Neural progenitor cell (in vitro differentiated cells): ENCODE measurements at regions not wholly inside any gene's neighbourhood (a gene's known extent, or its start where the extent isn't known, plus 50 kb on each side); places are given as distances from the start of the nearest gene placed in this dataset.

Source experiments
- DNase-seq: peaks from one replicate; pipeline ENCODE4 v3.0.0-alpha.2; 2016; ENCODE audit warnings: low spot score
- H2AFZ ChIP-seq: fragments of 200-600 bp; sonication (generic); replicated peaks from 2 replicates; pipeline ENCODE4 v1.6.1; 2016; ENCODE audit warnings: antibody characterized with exemption
- H3F3A ChIP-seq: fragments of 200-600 bp; sonication (generic); 2 replicates; pipeline ENCODE4 v1.6.1; 2016; ENCODE audit warnings: antibody characterized with exemption, low read depth
- H3K27ac ChIP-seq: fragments of 200-600 bp; sonication (generic); 2 replicates; pipeline ENCODE4 v1.5.1; 2016; ENCODE audit warnings: mild to moderate bottlenecking
- H3K27me3 ChIP-seq: fragments of 200-600 bp; sonication (generic); 2 replicates; pipeline ENCODE4 v1.6.1; 2016; ENCODE audit warnings: mild to moderate bottlenecking, moderate library complexity
- H3K36me3 ChIP-seq: fragments of 200-600 bp; sonication (generic); 2 replicates; pipeline ENCODE4 v1.5.1; 2016
- H3K4me1 ChIP-seq: fragments of 200-600 bp; sonication (generic); 2 replicates; pipeline ENCODE4 v1.6.1; 2016; ENCODE audit warnings: mixed run types
- H3K4me2 ChIP-seq: fragments of 200-600 bp; sonication (generic); 2 replicates; pipeline ENCODE4 v1.6.1; 2016
- H3K4me3 ChIP-seq: fragments of 200-600 bp; sonication (generic); 2 replicates; pipeline ENCODE4 v1.5.1; 2016
- H3K79me2 ChIP-seq: fragments of 200-600 bp; sonication (generic); 2 replicates; pipeline ENCODE4 v1.6.1; 2016; ENCODE audit warnings: low read depth
- H3K9ac ChIP-seq: fragments of 200-600 bp; sonication (generic); 2 replicates; pipeline ENCODE4 v1.6.1; 2016
- H3K9me3 ChIP-seq: fragments of 200-600 bp; sonication (generic); 2 replicates; pipeline ENCODE4 v1.5.1; 2016; ENCODE audit warnings: low read depth
- H4K20me1 ChIP-seq: fragments of 200-600 bp; sonication (generic); 2 replicates; pipeline ENCODE4 v1.6.1; 2016; ENCODE audit warnings: low read depth
- H3K27ac Mint-ChIP-seq: 3 replicates; pipeline ENCODE4 v1.8.0; 2021; ENCODE audit warnings: mixed read lengths
- H3K27me3 Mint-ChIP-seq: 2 replicates; pipeline ENCODE4 v1.8.0; 2022; ENCODE audit warnings: low read depth, mild to moderate bottlenecking, inconsistent platforms, moderate library complexity, mixed read lengths; ENCODE audit not compliant: insufficient read depth
- H3K36me3 Mint-ChIP-seq: 3 replicates; pipeline ENCODE4 v1.8.0; 2021; ENCODE audit warnings: mixed read lengths
- H3K4me1 Mint-ChIP-seq: 3 replicates; pipeline ENCODE4 v1.8.0; 2021; ENCODE audit warnings: mixed read lengths
- H3K4me3 Mint-ChIP-seq: 3 replicates; pipeline ENCODE4 v1.8.0; 2021; ENCODE audit warnings: mild to moderate bottlenecking, moderate library complexity, mixed read lengths
- H3K9me3 Mint-ChIP-seq: 3 replicates; pipeline ENCODE4 v1.8.0; 2020; ENCODE audit warnings: mixed read lengths
- EZH2 ChIP-seq: fragments of 200-600 bp; sonication (generic); IDR thresholded peaks from 2 replicates; pipeline ENCODE4 v1.6.1; 2017; ENCODE audit warnings: antibody characterized with exemption, mild to moderate bottlenecking, moderate library complexity
- EZH2phosphoT487 ChIP-seq: fragments of 200-600 bp; sonication (generic); IDR thresholded peaks from 2 replicates; pipeline ENCODE4 v1.6.1; 2017; ENCODE audit warnings: antibody characterized with exemption
- TF ChIP-seq, protein P1 (sequence below): fragments of 200-600 bp; sonication (generic); IDR thresholded peaks from 2 replicates; pipeline ENCODE4 v1.5.1; 2017; ENCODE audit warnings: antibody characterized with exemption, mild to moderate bottlenecking

DNA sequence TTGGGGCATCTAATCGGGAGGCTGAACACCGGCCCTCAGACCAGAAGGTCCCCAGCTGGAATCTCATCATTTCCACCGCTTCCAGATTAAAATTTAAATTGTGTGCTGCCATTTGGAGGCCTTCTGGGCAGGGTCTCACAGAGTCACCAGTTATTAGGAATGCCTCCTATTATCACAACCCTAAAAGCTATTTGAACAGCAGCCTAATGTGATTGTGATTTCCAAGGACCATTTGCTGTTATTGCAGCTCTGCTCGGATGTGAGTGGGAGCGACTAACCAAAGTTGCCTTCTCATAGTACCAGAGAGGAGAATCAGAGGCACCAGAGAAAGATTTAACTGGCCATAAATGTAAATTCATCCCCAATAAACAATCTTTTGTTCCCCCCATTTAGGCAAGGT, 277.3 kb downstream of the RNF144B start:
- H3K27me3 Mint-ChIP-seq = no peaks in the 10 kb centered on the region
- peaks cover 10% of the 10 kb centered on the region for H3K4me1 Mint-ChIP-seq
- H3F3A ChIP-seq = no peaks in the 10 kb centered on the region

GRCh38 chr6:18667612-18668011, 280.5 kb downstream of the RNF144B start:
- no peak overlapping the region for H3K27ac Mint-ChIP-seq
- Histone ChIP-seq H3K79me2 (no peaks in the 10 kb centered on the region), H3K9ac (no peak overlapping the region), H2AFZ (no peak overlapping the region), H3K9me3 (no peaks in the 10 kb centered on the region), H3K4me2 (no peak overlapping the region), H3F3A (no peaks in the 10 kb centered on the region), H3K27ac (no peak overlapping the region), H3K36me3 (no peaks in the 10 kb centered on the region), H3K27me3 (no peaks in the 10 kb centered on the region), H4K20me1 (no peaks in the 10 kb centered on the region), H3K4me1 (no peaks in the 10 kb centered on the region), H3K4me3 (no peak overlapping the region)
- no peaks in the 10 kb centered on the region for H3K9me3 Mint-ChIP-seq
- no peaks in the 10 kb centered on the region for H3K27me3 Mint-ChIP-seq
- no peaks in the 10 kb centered on the region for H3K36me3 Mint-ChIP-seq
- H3K4me1 Mint-ChIP-seq = peaks cover 10% of the 10 kb centered on the region
- no peak for TF ChIP-seq EZH2phosphoT487
- TF ChIP-seq, protein P1, sequence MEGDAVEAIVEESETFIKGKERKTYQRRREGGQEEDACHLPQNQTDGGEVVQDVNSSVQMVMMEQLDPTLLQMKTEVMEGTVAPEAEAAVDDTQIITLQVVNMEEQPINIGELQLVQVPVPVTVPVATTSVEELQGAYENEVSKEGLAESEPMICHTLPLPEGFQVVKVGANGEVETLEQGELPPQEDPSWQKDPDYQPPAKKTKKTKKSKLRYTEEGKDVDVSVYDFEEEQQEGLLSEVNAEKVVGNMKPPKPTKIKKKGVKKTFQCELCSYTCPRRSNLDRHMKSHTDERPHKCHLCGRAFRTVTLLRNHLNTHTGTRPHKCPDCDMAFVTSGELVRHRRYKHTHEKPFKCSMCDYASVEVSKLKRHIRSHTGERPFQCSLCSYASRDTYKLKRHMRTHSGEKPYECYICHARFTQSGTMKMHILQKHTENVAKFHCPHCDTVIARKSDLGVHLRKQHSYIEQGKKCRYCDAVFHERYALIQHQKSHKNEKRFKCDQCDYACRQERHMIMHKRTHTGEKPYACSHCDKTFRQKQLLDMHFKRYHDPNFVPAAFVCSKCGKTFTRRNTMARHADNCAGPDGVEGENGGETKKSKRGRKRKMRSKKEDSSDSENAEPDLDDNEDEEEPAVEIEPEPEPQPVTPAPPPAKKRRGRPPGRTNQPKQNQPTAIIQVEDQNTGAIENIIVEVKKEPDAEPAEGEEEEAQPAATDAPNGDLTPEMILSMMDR = no peak
- no peak for TF ChIP-seq EZH2
- no peak for DNase-seq
- H3K4me3 Mint-ChIP-seq = no peak overlapping the region

More for the DNA sequence above, 277.3 kb downstream of the RNF144B start:
- H3K4me2 ChIP-seq = no peak overlapping the region
- DNase-seq = no peak
- H3K79me2 ChIP-seq = no peaks in the 10 kb centered on the region
- Mint-ChIP-seq H3K27ac (no peak overlapping the region), H3K36me3 (no peaks in the 10 kb centered on the region), H3K9me3 (peaks cover 1% of the 10 kb centered on the region), H3K4me3 (no peak overlapping the region)
- TF ChIP-seq EZH2phosphoT487 (no peak), EZH2 (no peak)
- TF ChIP-seq, protein P1 = no peak
- H3K27ac ChIP-seq = no peak overlapping the region
- no peaks in the 10 kb centered on the region for H3K27me3 ChIP-seq
- H3K9ac ChIP-seq = no peak overlapping the region
- H3K4me1 ChIP-seq = no peaks in the 10 kb centered on the region
- no peak overlapping the region for H3K4me3 ChIP-seq
- no peak overlapping the region for H2AFZ ChIP-seq
- H3K36me3 ChIP-seq = no peaks in the 10 kb centered on the region
- no peaks in the 10 kb centered on the region for H4K20me1 ChIP-seq
- H3K9me3 ChIP-seq = peaks cover under 1% of the 10 kb centered on the region

GRCh38 chr6:18668994-18669393, 281.8 kb downstream of the RNF144B start:
- Mint-ChIP-seq H3K4me3 (no peak overlapping the region), H3K9me3 (no peaks in the 10 kb centered on the region), H3K4me1 (peaks cover 10% of the 10 kb centered on the region), H3K36me3 (no peaks in the 10 kb centered on the region), H3K27ac (no peak overlapping the region), H3K27me3 (no peaks in the 10 kb centered on the region)
- Histone ChIP-seq H3K27ac (no peak overlapping the region), H3K4me1 (no peaks in the 10 kb centered on the region), H3K79me2 (no peaks in the 10 kb centered on the region), H3K4me2 (no peak overlapping the region), H4K20me1 (no peaks in the 10 kb centered on the region), H2AFZ (no peak overlapping the region), H3K9me3 (no peaks in the 10 kb centered on the region), H3K4me3 (no peak overlapping the region), H3K36me3 (no peaks in the 10 kb centered on the region), H3F3A (no peaks in the 10 kb centered on the region), H3K9ac (no peak overlapping the region), H3K27me3 (no peaks in the 10 kb centered on the region)
- DNase-seq = no peak
- TF ChIP-seq EZH2phosphoT487 (no peak), EZH2 (no peak)
- TF ChIP-seq, protein P1 = no peak
